Neural cell (in vitro differentiated cells): ENCODE measurements at regions not wholly inside any gene's neighbourhood (a gene's known extent, or its start where the extent isn't known, plus 50 kb on each side); places are given as distances from the start of the nearest gene placed in this dataset.

ENCODE experiments used
- H2AFZ ChIP-seq: fragments of 200-600, 300-800 bp; sonication (generic), shearing (Covaris generic); 2 replicates; pipeline ENCODE4 v1.6.0; 2014; ENCODE audit warnings: low read depth, mild to moderate bottlenecking, antibody characterized with exemption, low read length, moderate library complexity
- H3F3A ChIP-seq: fragments of 200-600 bp; shearing (Covaris generic); 2 replicates; pipeline ENCODE4 v1.6.1; 2016; ENCODE audit warnings: mild to moderate bottlenecking, moderate library complexity, mixed read lengths, antibody characterized with exemption, low read length; ENCODE audit not compliant: insufficient read depth, poor library complexity, severe bottlenecking
- H3K27ac ChIP-seq: fragments of 200-600, 300-800 bp; sonication (generic), shearing (Covaris generic); 2 replicates; pipeline ENCODE4 v1.5.1; 2014; ENCODE audit warnings: mild to moderate bottlenecking, low read length, moderate library complexity
- H3K27me3 ChIP-seq: fragments of 300-800, 200-600 bp; sonication (generic), shearing (Covaris generic); 2 replicates; pipeline ENCODE4 v1.6.0; 2014; ENCODE audit warnings: mild to moderate bottlenecking, low read depth, low read length, moderate library complexity; ENCODE audit not compliant: insufficient read depth
- H3K36me3 ChIP-seq: fragments of 300-800, 200-600 bp; sonication (generic), shearing (Covaris generic); 2 replicates; pipeline ENCODE4 v1.5.1; 2014; ENCODE audit warnings: mild to moderate bottlenecking, antibody characterized with exemption, low read length, moderate library complexity; ENCODE audit not compliant: insufficient read depth
- H3K4me2 ChIP-seq: fragments of 300-800, 200-600 bp; sonication (generic), shearing (Covaris generic); 2 replicates; pipeline ENCODE4 v1.6.0; 2014; ENCODE audit warnings: mild to moderate bottlenecking, low read length
- H3K4me3 ChIP-seq: fragments of 300-800, 200-600 bp; sonication (generic), shearing (Covaris generic); 2 replicates; pipeline ENCODE4 v1.5.1; 2014; ENCODE audit warnings: mild to moderate bottlenecking, low read length, moderate library complexity
- H3K79me2 ChIP-seq: fragments of 200-600 bp; shearing (Covaris generic); replicated peaks from 2 replicates; pipeline ENCODE4 v1.6.0; 2014; ENCODE audit warnings: mild to moderate bottlenecking, low read length, moderate library complexity; ENCODE audit not compliant: insufficient read depth
- H3K9ac ChIP-seq: fragments of 300-800, 200-600 bp; sonication (generic), shearing (Covaris generic); 2 replicates; pipeline ENCODE4 v1.6.1; 2016; ENCODE audit warnings: mild to moderate bottlenecking, low read length, mixed read lengths
- H3K9me2 ChIP-seq: fragments of 200-600 bp; shearing (Covaris generic); 2 replicates; pipeline ENCODE4 v1.6.1; 2016; ENCODE audit warnings: mild to moderate bottlenecking, low read length, mixed read lengths; ENCODE audit not compliant: insufficient read depth
- H3K9me3 ChIP-seq: fragments of 200-600, 300-800 bp; sonication (generic), shearing (Covaris generic); 2 replicates; pipeline ENCODE4 v1.6.1; 2016; ENCODE audit warnings: mild to moderate bottlenecking, mixed run types, low read length, moderate library complexity, mixed read lengths
- H4K20me1 ChIP-seq: fragments of 200-600 bp; shearing (Covaris generic); 2 replicates; pipeline ENCODE4 v1.6.1; 2016; ENCODE audit warnings: mild to moderate bottlenecking, mixed run types; ENCODE audit not compliant: insufficient read depth
- EP300 ChIP-seq: fragments of 450-650 bp; conservative IDR thresholded peaks from 2 replicates; pipeline ENCODE4 v1.6.1; 2014; ENCODE audit warnings: antibody characterized with exemption, mild to moderate bottlenecking, moderate library complexity; ENCODE audit not compliant: poor library complexity, severe bottlenecking
- MXI1 ChIP-seq: fragments of 450-650 bp; conservative IDR thresholded peaks from 2 replicates; pipeline ENCODE4 v1.6.1; 2014; ENCODE audit warnings: antibody characterized with exemption, mild to moderate bottlenecking; ENCODE audit not compliant: poor library complexity, severe bottlenecking
- POLR2AphosphoS5 ChIP-seq: IDR thresholded peaks from 2 replicates; pipeline ENCODE4 v1.6.1; 2012
- RAD21 ChIP-seq: fragments of 450-650 bp; conservative IDR thresholded peaks from 2 replicates; pipeline ENCODE4 v1.6.1; 2014; ENCODE audit warnings: antibody characterized with exemption, mild to moderate bottlenecking, moderate library complexity
- SMC3 ChIP-seq: fragments of 450-650 bp; conservative IDR thresholded peaks from 2 replicates; pipeline ENCODE4 v1.6.1; 2014; ENCODE audit warnings: antibody characterized with exemption, mild to moderate bottlenecking, moderate library complexity; ENCODE audit not compliant: poor library complexity
- TAF1 ChIP-seq: IDR thresholded peaks from 2 replicates; pipeline ENCODE4 v1.6.1; 2012; ENCODE audit warnings: low read depth
- TF ChIP-seq, protein P1 (sequence below): fragments of 450-650 bp; IDR thresholded peaks from 2 replicates; pipeline ENCODE4 v1.5.1; 2014; ENCODE audit warnings: antibody characterized with exemption, mild to moderate bottlenecking, moderate library complexity; ENCODE audit not compliant: poor library complexity, severe bottlenecking
- TF ChIP-seq, protein P2 (sequence below): IDR thresholded peaks from 2 replicates; pipeline ENCODE4 v1.6.1; 2012; ENCODE audit warnings: borderline replicate concordance

DNA sequence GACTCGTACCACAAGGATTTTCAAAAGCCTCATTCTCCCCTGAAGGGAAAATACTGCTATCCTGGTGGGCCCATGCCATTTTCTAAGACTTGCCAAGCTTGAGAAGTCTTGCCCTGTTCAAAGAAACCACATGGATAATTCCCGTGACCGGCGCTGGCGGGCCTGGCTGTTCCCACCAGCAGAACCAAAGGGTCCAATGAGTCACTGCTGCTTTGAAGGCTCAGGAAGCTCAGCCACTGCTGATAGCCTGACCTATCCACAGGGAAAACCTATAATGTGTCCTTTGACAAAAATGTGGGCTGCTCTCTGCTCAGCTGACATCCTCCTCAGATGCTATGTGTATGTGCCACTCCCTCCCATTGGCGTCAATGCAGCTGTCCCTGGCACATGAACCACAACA is 137.9 kb upstream of the RAB12 start:
- Histone ChIP-seq H4K20me1 (no peaks in the 10 kb centered on the region), H3K9me3 (no peaks in the 10 kb centered on the region), H3F3A (no peaks in the 10 kb centered on the region), H3K36me3 (no peaks in the 10 kb centered on the region), H2AFZ (no peak overlapping the region), H3K4me3 (no peak overlapping the region), H3K79me2 (no peaks in the 10 kb centered on the region), H3K27ac (no peak overlapping the region), H3K27me3 (no peaks in the 10 kb centered on the region), H3K4me2 (no peak overlapping the region), H3K9me2 (no peaks in the 10 kb centered on the region), H3K9ac (no peak overlapping the region)
- TF ChIP-seq, protein P1, sequence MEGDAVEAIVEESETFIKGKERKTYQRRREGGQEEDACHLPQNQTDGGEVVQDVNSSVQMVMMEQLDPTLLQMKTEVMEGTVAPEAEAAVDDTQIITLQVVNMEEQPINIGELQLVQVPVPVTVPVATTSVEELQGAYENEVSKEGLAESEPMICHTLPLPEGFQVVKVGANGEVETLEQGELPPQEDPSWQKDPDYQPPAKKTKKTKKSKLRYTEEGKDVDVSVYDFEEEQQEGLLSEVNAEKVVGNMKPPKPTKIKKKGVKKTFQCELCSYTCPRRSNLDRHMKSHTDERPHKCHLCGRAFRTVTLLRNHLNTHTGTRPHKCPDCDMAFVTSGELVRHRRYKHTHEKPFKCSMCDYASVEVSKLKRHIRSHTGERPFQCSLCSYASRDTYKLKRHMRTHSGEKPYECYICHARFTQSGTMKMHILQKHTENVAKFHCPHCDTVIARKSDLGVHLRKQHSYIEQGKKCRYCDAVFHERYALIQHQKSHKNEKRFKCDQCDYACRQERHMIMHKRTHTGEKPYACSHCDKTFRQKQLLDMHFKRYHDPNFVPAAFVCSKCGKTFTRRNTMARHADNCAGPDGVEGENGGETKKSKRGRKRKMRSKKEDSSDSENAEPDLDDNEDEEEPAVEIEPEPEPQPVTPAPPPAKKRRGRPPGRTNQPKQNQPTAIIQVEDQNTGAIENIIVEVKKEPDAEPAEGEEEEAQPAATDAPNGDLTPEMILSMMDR = no peak
- TF ChIP-seq MXI1 = no peak
- no peak for TF ChIP-seq EP300
- TF ChIP-seq, protein P2, sequence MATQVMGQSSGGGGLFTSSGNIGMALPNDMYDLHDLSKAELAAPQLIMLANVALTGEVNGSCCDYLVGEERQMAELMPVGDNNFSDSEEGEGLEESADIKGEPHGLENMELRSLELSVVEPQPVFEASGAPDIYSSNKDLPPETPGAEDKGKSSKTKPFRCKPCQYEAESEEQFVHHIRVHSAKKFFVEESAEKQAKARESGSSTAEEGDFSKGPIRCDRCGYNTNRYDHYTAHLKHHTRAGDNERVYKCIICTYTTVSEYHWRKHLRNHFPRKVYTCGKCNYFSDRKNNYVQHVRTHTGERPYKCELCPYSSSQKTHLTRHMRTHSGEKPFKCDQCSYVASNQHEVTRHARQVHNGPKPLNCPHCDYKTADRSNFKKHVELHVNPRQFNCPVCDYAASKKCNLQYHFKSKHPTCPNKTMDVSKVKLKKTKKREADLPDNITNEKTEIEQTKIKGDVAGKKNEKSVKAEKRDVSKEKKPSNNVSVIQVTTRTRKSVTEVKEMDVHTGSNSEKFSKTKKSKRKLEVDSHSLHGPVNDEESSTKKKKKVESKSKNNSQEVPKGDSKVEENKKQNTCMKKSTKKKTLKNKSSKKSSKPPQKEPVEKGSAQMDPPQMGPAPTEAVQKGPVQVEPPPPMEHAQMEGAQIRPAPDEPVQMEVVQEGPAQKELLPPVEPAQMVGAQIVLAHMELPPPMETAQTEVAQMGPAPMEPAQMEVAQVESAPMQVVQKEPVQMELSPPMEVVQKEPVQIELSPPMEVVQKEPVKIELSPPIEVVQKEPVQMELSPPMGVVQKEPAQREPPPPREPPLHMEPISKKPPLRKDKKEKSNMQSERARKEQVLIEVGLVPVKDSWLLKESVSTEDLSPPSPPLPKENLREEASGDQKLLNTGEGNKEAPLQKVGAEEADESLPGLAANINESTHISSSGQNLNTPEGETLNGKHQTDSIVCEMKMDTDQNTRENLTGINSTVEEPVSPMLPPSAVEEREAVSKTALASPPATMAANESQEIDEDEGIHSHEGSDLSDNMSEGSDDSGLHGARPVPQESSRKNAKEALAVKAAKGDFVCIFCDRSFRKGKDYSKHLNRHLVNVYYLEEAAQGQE = no peak
- TF ChIP-seq POLR2AphosphoS5 = no peak

DNA sequence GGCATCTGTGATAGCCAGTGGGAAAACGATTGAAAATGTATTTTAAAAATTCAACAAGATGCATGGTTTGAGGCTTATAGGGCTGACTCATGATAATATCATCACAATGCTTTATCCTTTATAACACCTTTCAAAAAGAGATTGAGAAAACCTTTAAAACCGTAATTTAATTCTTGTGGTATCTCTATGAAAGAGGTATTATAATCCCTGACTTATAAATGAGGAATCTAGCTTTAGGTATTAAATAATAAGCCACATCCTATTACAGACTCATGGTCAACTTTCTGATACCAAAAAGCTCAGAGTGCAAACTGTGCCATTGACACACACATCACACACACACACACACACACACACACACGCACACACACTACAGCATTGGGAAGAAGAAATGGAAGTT is 134.6 kb upstream of the RAB12 start:
- Histone ChIP-seq H3K79me2 (no peaks in the 10 kb centered on the region), H3K27ac (no peak overlapping the region), H3K9me3 (no peaks in the 10 kb centered on the region), H3F3A (no peaks in the 10 kb centered on the region), H3K27me3 (no peaks in the 10 kb centered on the region), H3K4me2 (no peak overlapping the region), H3K9ac (no peak overlapping the region), H3K9me2 (no peaks in the 10 kb centered on the region), H2AFZ (no peak overlapping the region), H3K36me3 (no peaks in the 10 kb centered on the region), H3K4me3 (no peak overlapping the region), H4K20me1 (no peaks in the 10 kb centered on the region)
- no peak for TF ChIP-seq RAD21
- TF ChIP-seq, protein P2 = no peak
- no peak for TF ChIP-seq TAF1
- TF ChIP-seq MXI1 = no peak
- TF ChIP-seq SMC3 = no peak
